ENCODE measurements at regions not wholly inside any gene's neighbourhood (a gene's known extent, or its start where the extent isn't known, plus 50 kb on each side); places are given as distances from the start of the nearest gene placed in this dataset.
A peak's percentile ranks its signal among the peaks of the same experiment; 100 is the strongest.

- no peaks in the 10 kb centered on the region for H3K27me3 ChIP-seq (ENCODE audit: control insufficient read depth, insufficient read depth, low read length)
- H3K4me3 ChIP-seq (ENCODE audit: low read depth, low read length): no peak overlapping the region
- CTCF ChIA-PET: interaction anchor here (1.4 kb wide), 1 partner anchor 23 kb away, joined by 3 read pairs; no protein-coding TSS in a partner anchor
- POLR2A ChIA-PET: interaction anchor here (0.6 kb wide), 1 partner anchor 499 kb away, joined by 3 read pairs; no protein-coding TSS in a partner anchor
- TF ChIP-seq CTCF (IDR thresholded peaks at IDR 0.05; ENCODE audit: insufficient read depth, low read depth, low read length): no peak
- peak; percentile 12 for DNase-seq (ENCODE audit: low read depth)
- no peaks in the 10 kb centered on the region for H3K36me3 ChIP-seq (ENCODE audit: control insufficient read depth, insufficient read depth, low read length)
Observed at GRCh38 chr6:87907521-87907920, 140.1 kb upstream of the SPACA1 start.

- ChIA-PET CTCF (no interaction called here), POLR2A (no interaction called here)
- H3K27me3 ChIP-seq (ENCODE audit: control insufficient read depth, insufficient read depth, low read length): no peaks in the 10 kb centered on the region
- no peak overlapping the region for H3K4me3 ChIP-seq (ENCODE audit: low read depth, low read length)
- DNase-seq (ENCODE audit: low read depth): peak; percentile 9
- no peak for TF ChIP-seq CTCF (IDR thresholded peaks at IDR 0.05; ENCODE audit: insufficient read depth, low read depth, low read length)
- no peaks in the 10 kb centered on the region for H3K36me3 ChIP-seq (ENCODE audit: control insufficient read depth, insufficient read depth, low read length)
Observed at GRCh38 chr6:87905101-87905641, 142.5 kb upstream of the SPACA1 start.

- no peak for DNase-seq (ENCODE audit: low read depth)
Observed at GRCh38 chr6:87904011-87904410, 143.6 kb upstream of the SPACA1 start.

GRCh38 chr6:87903323-87903722 lies 144.3 kb upstream of the SPACA1 start:
- ChIA-PET CTCF (no interaction called here), POLR2A (no interaction called here)
- H3K36me3 ChIP-seq (ENCODE audit: control insufficient read depth, insufficient read depth, low read length): no peaks in the 10 kb centered on the region
- H3K27me3 ChIP-seq (ENCODE audit: control insufficient read depth, insufficient read depth, low read length): no peaks in the 10 kb centered on the region
- no peak for DNase-seq (ENCODE audit: low read depth)
- H3K4me3 ChIP-seq (ENCODE audit: low read depth, low read length): no peak overlapping the region
- TF ChIP-seq CTCF (IDR thresholded peaks at IDR 0.05; ENCODE audit: insufficient read depth, low read depth, low read length): no peak

More at GRCh38 chr6:87904011-87904410, 143.6 kb upstream of the SPACA1 start:
- no peaks in the 10 kb centered on the region for H3K27me3 ChIP-seq (ENCODE audit: control insufficient read depth, insufficient read depth, low read length)
- H3K36me3 ChIP-seq (ENCODE audit: control insufficient read depth, insufficient read depth, low read length): no peaks in the 10 kb centered on the region
- no peak for TF ChIP-seq CTCF (IDR thresholded peaks at IDR 0.05; ENCODE audit: insufficient read depth, low read depth, low read length)
- CTCF ChIA-PET: no interaction called here
- POLR2A ChIA-PET: no interaction called here
- H3K4me3 ChIP-seq (ENCODE audit: low read depth, low read length): no peak overlapping the region

DNA sequence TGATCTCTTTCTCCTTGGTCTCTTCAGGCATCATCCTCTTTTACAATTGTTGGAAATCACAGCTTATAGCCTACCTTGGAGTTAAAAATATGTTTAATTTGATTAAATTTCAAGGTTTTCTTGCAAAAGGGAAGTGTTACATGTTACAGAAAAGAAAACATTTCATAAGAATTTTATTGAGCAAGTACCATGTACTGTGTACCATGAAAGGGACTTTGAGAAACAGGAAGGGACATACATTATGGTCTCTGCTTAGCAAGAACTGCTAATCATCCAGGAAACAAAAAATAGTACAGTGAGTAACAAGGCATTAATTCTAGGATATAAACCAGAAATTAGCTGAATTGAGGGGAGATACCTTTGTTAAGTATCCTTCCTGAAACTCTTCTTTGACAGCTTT lies 145.3 kb upstream of the SPACA1 start:
- no peak for TF ChIP-seq CTCF (IDR thresholded peaks at IDR 0.05; ENCODE audit: insufficient read depth, low read depth, low read length)
- CTCF ChIA-PET: no interaction called here
- no peaks in the 10 kb centered on the region for H3K36me3 ChIP-seq (ENCODE audit: control insufficient read depth, insufficient read depth, low read length)
- POLR2A ChIA-PET: no interaction called here
- no peaks in the 10 kb centered on the region for H3K27me3 ChIP-seq (ENCODE audit: control insufficient read depth, insufficient read depth, low read length)
- no peak overlapping the region for H3K4me3 ChIP-seq (ENCODE audit: low read depth, low read length)
- DNase-seq (ENCODE audit: low read depth): no peak
